ENCODE measurements at regions not wholly inside any gene's neighbourhood (a gene's known extent, or its start where the extent isn't known, plus 50 kb on each side); places are given as distances from the start of the nearest gene placed in this dataset.
"Not testable (repeated sequence)": the region's sequence is repeated elsewhere in the genome, so short reads cannot be mapped to it uniquely, and the experiment has no call there.

- DNase-seq = no peak
Observed at GRCh38 chr9:87160148-87161102, 213.1 kb upstream of the GAS1 start.

GRCh38 chr9:87167161-87167560, 219.9 kb upstream of the GAS1 start:
- DNase-seq = no peak

GRCh38 chr9:87167582-87167981, 220.3 kb upstream of the GAS1 start:
- DNase-seq = no peak

GRCh38 chr9:87178302-87178701, 231.0 kb upstream of the GAS1 start:
- no peak for DNase-seq

GRCh38 chr9:87179553-87180340, 232.4 kb upstream of the GAS1 start:
- DNase-seq = no peak

GRCh38 chr9:87180361-87180760, 233.1 kb upstream of the GAS1 start:
- no peak for DNase-seq

GRCh38 chr9:87180841-87181240, 233.5 kb upstream of the GAS1 start:
- DNase-seq = no peak

GRCh38 chr9:87181670-87182069, 234.4 kb upstream of the GAS1 start:
- DNase-seq = no peak

- DNase-seq = no peak
Observed at GRCh38 chr9:87184956-87185642, 237.8 kb upstream of the GAS1 start.

GRCh38 chr9:87187656-87188055, 240.3 kb upstream of the GAS1 start:
- no peak for DNase-seq

GRCh38 chr9:87189006-87189405, 241.7 kb upstream of the GAS1 start:
- DNase-seq = no peak

- no peak for DNase-seq
Observed at GRCh38 chr9:87193151-87193550, 245.8 kb upstream of the GAS1 start.

- no peak for DNase-seq
Observed at GRCh38 chr9:87193925-87194868, 246.9 kb upstream of the GAS1 start.

- DNase-seq = no peak
Observed at GRCh38 chr9:87195306-87195705, 248.0 kb upstream of the GAS1 start.

- DNase-seq = no peak
Observed at GRCh38 chr9:87197349-87198130, 250.2 kb upstream of the GAS1 start.

GRCh38 chr9:87198716-87199115, 251.4 kb upstream of the GAS1 start:
- no peak for DNase-seq

- no peak for DNase-seq
Observed at GRCh38 chr9:87199278-87199677, 252.0 kb upstream of the GAS1 start.

- no peak for DNase-seq
Observed at GRCh38 chr9:87199782-87200181, 252.5 kb upstream of the GAS1 start.

- no peak for DNase-seq
Observed at GRCh38 chr9:87201351-87201751, 254.0 kb upstream of the GAS1 start.

GRCh38 chr9:87206064-87206661, 258.9 kb upstream of the GAS1 start:
- DNase-seq = no peak

- not testable (repeated sequence) for DNase-seq
Observed at GRCh38 chr9:87210658-87211057, 263.4 kb upstream of the GAS1 start.

All from DMS 273 treated with DMSO at 0.1 percent for 48 hours (cell line).